ES-I3 (cell line): ENCODE measurements at regions not wholly inside any gene's neighbourhood (a gene's known extent, or its start where the extent isn't known, plus 50 kb on each side); places are given as distances from the start of the nearest gene placed in this dataset.

ENCODE experiments used
- H3K36me3 ChIP-seq: 2 replicates; pipeline ENCODE4 v1.6.1; 2013; ENCODE audit warnings: mild to moderate bottlenecking, low read length, control low read depth, moderate library complexity; ENCODE audit not compliant: insufficient read depth
- H3K4me1 ChIP-seq: 2 replicates; pipeline ENCODE4 v1.6.1; 2013; ENCODE audit warnings: mild to moderate bottlenecking, control low read depth, low read length; ENCODE audit not compliant: insufficient read depth
- H3K9ac ChIP-seq: 2 replicates; pipeline ENCODE4 v1.6.1; 2013; ENCODE audit warnings: low read depth, mild to moderate bottlenecking, low read length, moderate library complexity
- H3K9me3 ChIP-seq: 2 replicates; pipeline ENCODE4 v1.6.1; 2013; ENCODE audit warnings: mild to moderate bottlenecking, low read length, moderate library complexity; ENCODE audit not compliant: control insufficient read depth, insufficient read depth

DNA sequence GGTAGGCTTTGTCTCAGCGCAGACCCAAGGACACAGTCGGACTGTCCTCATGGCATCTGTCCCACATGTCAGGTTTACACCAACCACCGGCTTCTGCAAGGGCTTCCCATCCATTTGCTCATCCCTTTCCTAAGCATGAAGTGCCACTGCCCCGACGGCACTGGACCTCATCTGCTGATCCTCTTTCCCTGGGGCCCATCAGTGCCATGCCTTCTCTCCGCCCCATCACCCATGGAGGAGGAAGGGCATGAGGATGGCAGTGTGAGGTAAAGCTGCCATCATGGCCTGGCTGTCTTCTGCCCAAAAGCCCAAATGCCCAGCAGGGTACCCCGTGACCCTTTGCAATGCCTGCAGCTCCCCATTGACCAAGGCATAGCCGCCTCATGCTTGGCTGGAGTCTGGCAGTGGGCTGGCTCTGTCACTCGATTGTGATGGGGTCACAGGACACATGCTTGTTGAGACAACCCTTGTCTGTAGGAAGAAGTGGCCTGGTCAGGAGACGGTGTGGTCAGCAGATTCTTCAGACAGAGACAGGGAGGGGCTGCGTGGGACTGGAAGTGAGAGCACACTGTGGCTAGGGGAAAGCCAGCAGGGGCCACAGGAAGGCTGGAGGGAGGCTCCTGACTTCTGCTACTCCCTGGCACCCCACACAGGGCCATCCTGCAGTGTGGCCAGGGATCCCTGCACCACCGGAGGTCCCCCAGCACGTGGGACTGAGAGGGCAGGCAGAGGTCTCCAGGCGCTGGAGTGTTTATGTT, 493.7 kb upstream of the HS6ST1 start:
- 0 out of 2 replicates have a peak, but pooled peaks cover 4% of the 10 kb centered on the region for H3K4me1 ChIP-seq
- H3K9me3 ChIP-seq: peaks cover 4% of the 10 kb centered on the region; the same call in 1 of the 2 replicates
- no peak overlapping the region for H3K9ac ChIP-seq

DNA sequence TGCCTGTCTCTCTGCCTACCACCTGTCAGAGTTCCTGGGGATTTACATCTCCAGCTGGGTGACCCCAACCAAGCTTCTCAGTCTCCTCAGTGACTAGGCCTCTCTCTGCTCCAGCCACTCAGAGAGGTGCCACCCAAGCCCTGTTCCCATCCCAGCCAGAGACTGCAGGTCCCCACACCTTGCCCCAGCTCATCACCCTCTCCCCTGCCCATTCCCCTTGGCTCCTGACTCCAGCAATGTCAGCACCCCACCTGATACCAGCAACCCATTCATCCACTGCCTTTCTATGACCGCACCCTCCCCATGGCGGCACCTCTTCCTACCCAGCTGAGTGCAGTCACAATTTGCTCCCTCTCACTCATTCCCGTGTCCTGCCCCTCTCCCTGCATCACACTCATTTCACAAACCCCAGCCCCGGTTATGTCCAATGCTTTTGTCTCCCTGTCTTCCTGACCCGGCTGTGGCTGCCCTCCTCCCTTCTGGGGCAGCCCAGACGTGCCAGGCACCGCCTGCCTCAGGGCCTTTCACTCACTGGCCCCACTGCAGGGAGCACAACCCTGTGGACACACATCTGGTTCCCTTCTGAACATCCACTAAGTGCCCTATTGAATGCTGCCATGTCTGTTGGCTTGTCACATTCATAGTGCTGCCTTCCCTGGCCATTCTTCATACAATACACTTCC, 494.8 kb upstream of the HS6ST1 start:
- H3K4me1 ChIP-seq: 0 out of 2 replicates have a peak, but pooled peaks cover 4% of the 10 kb centered on the region
- H3K36me3 ChIP-seq: no peaks in the 10 kb centered on the region
- no peaks in the 10 kb centered on the region for H3K9me3 ChIP-seq
- H3K9ac ChIP-seq: no peak overlapping the region

More for the DNA sequence above, 493.7 kb upstream of the HS6ST1 start:
- H3K36me3 ChIP-seq: no peaks in the 10 kb centered on the region

- Histone ChIP-seq H3K9me3 (no peaks in the 10 kb centered on the region), H3K9ac (no peak overlapping the region), H3K36me3 (no peaks in the 10 kb centered on the region), H3K4me1 (0 out of 2 replicates have a peak, but pooled peaks cover 4% of the 10 kb centered on the region)
These were observed 496.6 kb upstream of the HS6ST1 start for GRCh38 chr2:128815248-128815647.

- 0 out of 2 replicates have a peak, but pooled peaks cover 4% of the 10 kb centered on the region for H3K4me1 ChIP-seq
- no peaks in the 10 kb centered on the region for H3K9me3 ChIP-seq
- H3K9ac ChIP-seq: no peak overlapping the region
- no peaks in the 10 kb centered on the region for H3K36me3 ChIP-seq
These were observed 498.5 kb upstream of the HS6ST1 start for GRCh38 chr2:128817171-128817570.

- no peaks in the 10 kb centered on the region for H3K9me3 ChIP-seq
- no peaks in the 10 kb centered on the region for H3K36me3 ChIP-seq
- no peak overlapping the region for H3K9ac ChIP-seq
- 0 out of 2 replicates have a peak, but pooled peaks cover 4% of the 10 kb centered on the region for H3K4me1 ChIP-seq
These were observed 499.1 kb upstream of the HS6ST1 start for GRCh38 chr2:128817813-128818212.

DNA sequence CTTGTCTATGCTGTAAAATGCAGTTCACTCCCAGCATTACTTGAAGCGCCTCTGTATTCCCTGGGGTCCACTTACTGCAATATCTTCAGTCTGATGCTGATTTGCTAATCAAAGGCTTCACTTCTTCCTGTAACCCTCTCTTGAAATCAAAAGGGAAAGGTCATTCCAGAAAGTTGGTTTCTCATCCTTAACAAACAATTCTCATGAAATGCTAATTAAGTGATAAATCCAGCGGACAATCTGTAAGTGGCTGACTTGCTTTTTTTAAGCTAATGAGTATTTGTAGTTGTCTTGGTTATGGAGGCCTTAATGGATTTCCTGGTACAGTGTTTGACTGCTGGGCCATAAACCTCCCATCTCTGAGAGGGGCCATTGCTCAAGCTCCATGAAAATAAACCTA, 499.6 kb upstream of the HS6ST1 start:
- Histone ChIP-seq H3K36me3 (no peaks in the 10 kb centered on the region), H3K4me1 (0 out of 2 replicates have a peak, but pooled peaks cover 4% of the 10 kb centered on the region), H3K9me3 (no peaks in the 10 kb centered on the region), H3K9ac (no peak overlapping the region)

DNA sequence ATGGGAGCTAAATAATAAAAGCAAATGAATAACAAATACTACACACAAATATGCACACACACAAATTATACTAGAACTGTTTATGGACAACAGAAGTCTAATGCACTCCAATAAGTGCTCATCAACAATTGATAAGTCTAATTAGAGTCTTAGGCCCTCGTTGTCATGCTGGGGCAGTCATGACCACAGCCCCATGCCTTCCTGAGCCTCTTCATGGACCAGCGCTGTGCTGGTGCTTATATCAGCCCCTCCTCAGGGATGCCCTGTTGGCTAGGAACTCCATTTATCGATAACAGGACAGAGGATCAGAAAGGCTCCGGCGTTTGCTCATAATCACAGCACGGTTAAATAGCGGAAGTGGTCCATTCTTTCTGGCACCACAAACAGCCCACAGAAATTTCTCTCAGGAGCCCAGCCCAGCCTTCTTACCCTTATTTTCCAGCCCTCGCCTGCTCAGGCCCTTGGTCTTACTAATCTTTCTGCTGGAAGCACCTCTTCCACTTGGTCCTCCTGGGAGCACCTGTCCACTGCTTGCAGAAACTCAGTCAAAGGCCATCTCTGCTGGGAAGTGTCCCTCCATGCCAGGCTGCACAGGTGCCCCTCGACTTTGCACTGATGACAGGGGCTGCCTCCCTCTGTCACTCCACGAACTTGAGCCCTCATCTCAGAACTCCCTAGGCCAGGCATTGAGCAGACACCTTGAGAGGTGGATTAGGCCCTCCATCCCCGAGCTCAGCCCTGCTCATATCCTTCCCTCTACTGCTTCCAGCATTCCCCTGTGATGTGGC, 500.2 kb upstream of the HS6ST1 start:
- Histone ChIP-seq H3K4me1 (0 out of 2 replicates have a peak, but pooled peaks cover 4% of the 10 kb centered on the region), H3K9me3 (no peaks in the 10 kb centered on the region), H3K36me3 (no peaks in the 10 kb centered on the region), H3K9ac (no peak overlapping the region)

DNA sequence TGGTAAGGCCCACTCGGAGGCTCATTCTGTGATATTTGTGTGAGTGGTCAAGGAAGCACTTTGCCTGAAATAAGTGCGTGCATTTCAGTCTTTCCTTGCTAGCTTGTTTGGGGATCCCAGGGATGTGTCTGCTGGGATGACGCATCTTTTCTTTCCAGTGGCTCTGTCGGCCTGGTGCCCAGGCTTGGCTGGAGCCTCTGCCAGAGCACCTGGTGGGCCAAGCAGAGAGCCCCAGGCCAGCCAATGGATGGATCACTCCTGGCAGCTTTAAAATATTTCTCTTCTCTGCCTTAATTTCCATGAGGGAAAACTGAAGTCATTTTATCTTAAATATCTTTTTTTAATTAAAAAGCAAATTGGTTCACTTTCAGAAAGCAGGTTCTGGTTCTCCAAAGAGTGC, 501.8 kb upstream of the HS6ST1 start:
- Histone ChIP-seq H3K36me3 (no peaks in the 10 kb centered on the region), H3K9me3 (no peaks in the 10 kb centered on the region), H3K4me1 (0 out of 2 replicates have a peak, but pooled peaks cover 4% of the 10 kb centered on the region)

GRCh38 chr2:128821010-128821409, 502.3 kb upstream of the HS6ST1 start:
- Histone ChIP-seq H3K9me3 (no peaks in the 10 kb centered on the region), H3K36me3 (no peaks in the 10 kb centered on the region), H3K9ac (no peak overlapping the region), H3K4me1 (0 out of 2 replicates have a peak, but pooled peaks cover 4% of the 10 kb centered on the region)

More for the DNA sequence above, 501.8 kb upstream of the HS6ST1 start:
- no peak overlapping the region for H3K9ac ChIP-seq

DNA sequence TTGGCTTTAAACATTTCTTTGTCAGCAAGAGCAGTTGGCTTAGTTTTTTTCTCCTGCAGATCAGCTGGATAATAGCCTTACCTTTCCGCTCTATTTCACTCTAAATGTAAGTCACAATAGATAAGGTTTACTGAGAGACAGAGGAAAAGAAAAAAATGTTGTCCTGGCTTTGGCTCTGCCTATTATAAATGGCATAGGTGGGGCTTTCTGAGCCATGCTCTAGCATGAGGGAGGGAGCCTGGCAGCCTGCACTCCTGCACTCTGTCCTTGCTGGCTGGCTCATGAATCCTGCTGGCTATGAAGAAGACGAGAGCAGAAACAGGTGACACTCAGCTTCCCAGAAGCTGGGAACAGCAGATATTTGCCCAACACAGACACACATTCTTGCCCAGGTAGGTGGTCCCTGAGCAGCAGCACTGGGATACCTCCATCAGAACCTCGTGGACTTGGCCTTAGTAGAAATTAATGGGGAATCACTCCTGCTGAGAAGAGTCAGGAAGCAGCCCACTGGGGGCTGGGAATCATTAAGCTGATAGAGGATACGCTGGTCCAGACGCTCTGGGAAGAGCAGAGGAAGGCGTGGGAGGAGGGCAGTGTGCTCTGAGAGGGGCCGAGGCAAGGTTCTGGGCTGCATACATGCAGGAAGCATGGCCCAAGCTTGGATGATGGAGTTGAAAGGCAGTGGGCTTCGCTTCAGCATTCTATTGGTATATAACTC, 514.4 kb upstream of the HS6ST1 start:
- Histone ChIP-seq H3K4me1 (no peaks in the 10 kb centered on the region), H3K9me3 (no peaks in the 10 kb centered on the region), H3K9ac (no peak overlapping the region), H3K36me3 (no peaks in the 10 kb centered on the region)

- H3K36me3 ChIP-seq: no peaks in the 10 kb centered on the region
- H3K9ac ChIP-seq: no peak overlapping the region
- no peaks in the 10 kb centered on the region for H3K4me1 ChIP-seq
- no peaks in the 10 kb centered on the region for H3K9me3 ChIP-seq
These were observed 515.0 kb upstream of the HS6ST1 start for GRCh38 chr2:128833664-128834027.

- no peaks in the 10 kb centered on the region for H3K4me1 ChIP-seq
These were observed 515.7 kb upstream of the HS6ST1 start for GRCh38 chr2:128834207-128834879.

GRCh38 chr2:128834880-128835252, 516.2 kb upstream of the HS6ST1 start:
- H3K9me3 ChIP-seq: no peaks in the 10 kb centered on the region
- H3K36me3 ChIP-seq: no peaks in the 10 kb centered on the region
- no peaks in the 10 kb centered on the region for H3K4me1 ChIP-seq
- no peak overlapping the region for H3K9ac ChIP-seq

More at GRCh38 chr2:128834207-128834879, 515.7 kb upstream of the HS6ST1 start:
- Histone ChIP-seq H3K36me3 (no peaks in the 10 kb centered on the region), H3K9me3 (no peaks in the 10 kb centered on the region), H3K9ac (no peak overlapping the region)
